GM12892 (cell line): ENCODE measurements at regions not wholly inside any gene's neighbourhood (a gene's known extent, or its start where the extent isn't known, plus 50 kb on each side); places are given as distances from the start of the nearest gene placed in this dataset.

ENCODE experiments used
- POLR2A ChIP-seq: IDR thresholded peaks from 2 replicates; pipeline ENCODE4 v1.6.1; 2011; ENCODE audit warnings: low read depth, low read length, control low read depth
- POLR2AphosphoS5 ChIP-seq: IDR thresholded peaks from 2 replicates; pipeline ENCODE4 v1.6.1; 2011; ENCODE audit warnings: low read depth, low read length, control low read depth

DNA sequence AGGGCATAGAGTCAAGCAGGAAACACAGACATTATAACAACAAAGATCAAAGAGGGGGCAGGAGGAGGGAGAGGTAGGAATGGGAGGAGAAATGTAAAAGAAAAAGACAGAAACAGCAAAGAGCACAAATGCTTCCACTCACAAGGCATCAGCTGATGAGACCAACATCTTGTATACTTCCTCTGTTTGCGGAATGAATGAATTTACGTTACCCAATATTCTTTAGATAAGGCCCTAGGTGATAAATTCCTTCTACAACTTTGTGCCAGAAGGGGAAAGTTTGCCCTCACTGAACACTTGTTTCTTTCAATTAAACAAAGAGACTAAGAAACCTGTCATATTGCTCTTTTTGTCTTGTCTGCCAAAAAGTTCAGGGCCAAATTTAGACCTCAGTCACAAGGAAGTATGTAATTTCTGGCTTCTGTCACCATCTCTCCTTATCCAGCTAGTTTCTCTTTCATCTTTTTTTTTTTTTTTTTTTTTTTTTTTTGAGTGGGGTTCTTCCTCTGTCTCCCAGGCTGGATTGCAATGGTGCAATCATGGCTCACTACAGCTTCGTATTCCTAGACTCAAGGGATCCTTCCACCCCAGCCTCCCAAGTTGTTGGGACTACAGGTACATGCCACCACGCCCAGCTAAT, 116.4 kb upstream of the NANOS1 start:
- TF ChIP-seq POLR2A, result no peak
- TF ChIP-seq POLR2AphosphoS5, result no peak
